K562 (cell line): ENCODE measurements at regions not wholly inside any gene's neighbourhood (a gene's known extent, or its start where the extent isn't known, plus 50 kb on each side); places are given as distances from the start of the nearest gene placed in this dataset.
A peak's percentile ranks its signal among the peaks of the same experiment; 100 is the strongest.

Source experiments
- ADNP ChIP-seq: fragments of 200-800 bp; sonication (Bioruptor generic); IDR thresholded peaks from 2 replicates; pipeline ENCODE4 v1.6.1; 2016; ENCODE audit warnings: missing genetic modification characterization, missing compliant biosample characterization
- BMI1 ChIP-seq: fragments of 150-350 bp; IDR thresholded peaks from 2 replicates; pipeline ENCODE4 v1.6.1; 2014; ENCODE audit warnings: low read length
- CREB1 ChIP-seq, 2 experiments: sonication (generic) in 1 of 2; formaldehyde crosslinking in 1 of 2; IDR thresholded peaks; 2 replicates each; pipeline versions ENCODE4 v1.6.1 to v1.8.0; 2012 to 2022; ENCODE audit warnings: inconsistent platforms in 1 of 2, mild to moderate bottlenecking in 1 of 2, missing genetic modification reagents in 1 of 2, moderate library complexity in 1 of 2
- DACH1 ChIP-seq: fragments of 450-650 bp; IDR thresholded peaks from 2 replicates; pipeline ENCODE4 v1.6.1; 2018; ENCODE audit not compliant: partially characterized antibody
- DIDO1 ChIP-seq: fragments of 450-650 bp; IDR thresholded peaks from 2 replicates; pipeline ENCODE4 v1.6.1; 2016; ENCODE audit warnings: low read depth, missing biosample characterization, missing genetic modification characterization
- E2F4 ChIP-seq: sonication (generic); formaldehyde crosslinking; IDR thresholded peaks from 2 replicates; pipeline ENCODE4 v1.8.0; 2022; ENCODE audit warnings: mild to moderate bottlenecking, low read depth, missing genetic modification reagents
- ESRRB ChIP-seq: fragments of 250-450 bp; sonication (Bioruptor Pico); IDR thresholded peaks from 2 replicates; pipeline ENCODE4 v1.5.0; 2020; ENCODE audit warnings: mild to moderate bottlenecking, moderate library complexity, borderline replicate concordance
- FOXP1 ChIP-seq: sonication (generic); formaldehyde crosslinking; IDR thresholded peaks from 2 replicates; pipeline ENCODE4 v1.8.0; 2022; ENCODE audit warnings: mild to moderate bottlenecking, missing genetic modification reagents
- HDAC8 ChIP-seq: fragments of 450-650 bp; IDR thresholded peaks from 2 replicates; pipeline ENCODE4 v1.6.1; 2016; ENCODE audit warnings: mild to moderate bottlenecking, missing genetic modification characterization, moderate library complexity, missing compliant biosample characterization
- MAFF ChIP-seq: IDR thresholded peaks from 2 replicates; pipeline ENCODE4 v1.6.1; 2012; ENCODE audit warnings: low read length, improper control_type of control experiment
- MCM7 ChIP-seq, 2 experiments: fragments of 450-650 bp; IDR thresholded peaks; 2 replicates each; pipeline ENCODE4 v1.6.1; 2016 to 2018
- MYBL2 ChIP-seq, 2 experiments: fragments of 450-650 bp in 1 of 2; sonication (generic) in 1 of 2; formaldehyde crosslinking in 1 of 2; IDR thresholded peaks; 2 replicates each; pipeline versions ENCODE4 v1.6.1 to v1.8.1; 2017 to 2022; ENCODE audit warnings: borderline replicate concordance in 1 of 2, inconsistent platforms in 1 of 2, low read depth in 1 of 2, mild to moderate bottlenecking in 1 of 2, missing genetic modification reagents in 1 of 2, moderate library complexity in 1 of 2
- NCOA4 ChIP-seq: fragments of 450-650 bp; IDR thresholded peaks from 2 replicates; pipeline ENCODE4 v1.6.1; 2018; ENCODE audit warnings: mild to moderate bottlenecking; ENCODE audit not compliant: partially characterized antibody
- RBM39 ChIP-seq: fragments of 200-400 bp; formaldehyde crosslinking; optimal IDR thresholded peaks from 2 replicates; pipeline ENCODE3; 2018; ENCODE audit warnings: low read depth, low read length
- RFX1 ChIP-seq: fragments of 450-650 bp; IDR thresholded peaks from 2 replicates; pipeline ENCODE4 v1.6.1; 2016; ENCODE audit warnings: mild to moderate bottlenecking, moderate library complexity
- RFX7 ChIP-seq: fragments of 250-450 bp; sonication (Bioruptor Pico); IDR thresholded peaks from 2 replicates; pipeline ENCODE4 v1.5.1; 2021; ENCODE audit warnings: mild to moderate bottlenecking
- SMARCA4 ChIP-seq: fragments of 450-650 bp; IDR thresholded peaks from 2 replicates; pipeline ENCODE4 v1.6.1; 2016
- SMC3 ChIP-seq: conservative IDR thresholded peaks from 2 replicates; pipeline ENCODE4 v1.6.1; 2011; ENCODE audit warnings: low read depth, low read length, improper control_type of control experiment; ENCODE audit not compliant: insufficient read depth
- SP1 ChIP-seq: sonication (generic); formaldehyde crosslinking; IDR thresholded peaks from 2 replicates; pipeline ENCODE4 v1.8.1; 2022; ENCODE audit warnings: mild to moderate bottlenecking, missing genetic modification reagents
- SREBF2 ChIP-seq: sonication (generic); formaldehyde crosslinking; IDR thresholded peaks from 2 replicates; pipeline ENCODE4 v1.4.0; 2020; ENCODE audit warnings: mild to moderate bottlenecking, missing genetic modification reagents
- TBP ChIP-seq: optimal IDR thresholded peaks from 2 replicates; pipeline ENCODE3; 2011; ENCODE audit warnings: low read depth, low read length, improper control_type of control experiment
- TCF7L2 ChIP-seq: fragments of 150-350 bp; IDR thresholded peaks from 2 replicates; pipeline ENCODE4 v1.6.1; 2016; ENCODE audit warnings: low read depth, mild to moderate bottlenecking, low read length, moderate library complexity
- TCFL5 ChIP-seq: fragments of 250-450 bp; sonication (Bioruptor Pico); conservative IDR thresholded peaks from 2 replicates; pipeline ENCODE4 v1.6.1; 2021; ENCODE audit warnings: mild to moderate bottlenecking, moderate library complexity, matching md5 sums
- TRIM28 ChIP-seq: fragments of 450-650 bp; IDR thresholded peaks from 2 replicates; pipeline ENCODE4 v1.6.1; 2017
- ZBTB34 ChIP-seq: fragments of 250-450 bp; sonication (Bioruptor Pico); IDR thresholded peaks from 2 replicates; pipeline ENCODE4 v1.8.0; 2021; ENCODE audit warnings: mild to moderate bottlenecking, moderate library complexity
- ZNF212 ChIP-seq: fragments of 450-650 bp; formaldehyde crosslinking; IDR thresholded peaks from 2 replicates; pipeline ENCODE4 v1.4.0; 2020; ENCODE audit warnings: mild to moderate bottlenecking
- ZNF324 ChIP-seq: fragments of 250-450 bp; sonication (Bioruptor Pico); IDR thresholded peaks from 2 replicates; pipeline ENCODE4 v1.4.0; 2020; ENCODE audit warnings: mild to moderate bottlenecking
- ZNF785 ChIP-seq: fragments of 250-450 bp; sonication (Bioruptor Pico); IDR thresholded peaks from 2 replicates; pipeline ENCODE4 v1.4.0; 2020; ENCODE audit warnings: mild to moderate bottlenecking
- TF ChIP-seq, protein P1 (sequence below): sonication (generic); formaldehyde crosslinking; IDR thresholded peaks from 2 replicates; pipeline ENCODE4 v1.8.0; 2022; ENCODE audit warnings: mild to moderate bottlenecking, missing genetic modification reagents

DNA sequence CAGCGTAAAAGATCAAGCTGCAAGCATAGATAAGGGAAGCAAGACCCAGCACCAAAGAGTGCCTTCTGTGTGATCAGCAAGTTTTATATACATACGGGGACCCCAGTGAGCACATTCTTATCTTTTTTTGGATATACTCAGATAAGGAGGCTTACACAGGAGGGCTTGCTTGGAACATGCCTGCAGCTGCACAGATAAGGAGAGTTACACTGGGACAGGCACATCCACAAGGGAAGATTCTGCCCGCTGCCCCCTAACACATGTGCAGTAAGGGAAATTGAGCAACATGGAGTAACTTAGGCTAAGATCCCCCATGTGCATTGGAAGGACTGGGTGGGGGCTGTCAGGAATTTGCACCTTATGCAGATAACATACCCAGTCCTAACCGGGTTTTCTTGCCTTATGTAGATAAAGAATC, 1334.8 kb downstream of the MRPL39 start (continued):
- TF ChIP-seq TCFL5 (CRISPR knock-in tag), result 0 out of 2 replicates have a peak, but pooled peaks have one; percentile 47
- TF ChIP-seq CREB1 (IDR thresholded peaks at IDR 0.05), result no peak
- no peak for TF ChIP-seq CREB1 (CRISPR knock-in tag; IDR thresholded peaks at IDR 0.05)
- peak; percentile 86; the same call in 1 of the 2 replicates for TF ChIP-seq ZNF212 (CRISPR knock-in tag)
- TF ChIP-seq BMI1, result no peak
- no peak for TF ChIP-seq RBM39
- TF ChIP-seq TCF7L2, result no peak
- TF ChIP-seq, protein P1, sequence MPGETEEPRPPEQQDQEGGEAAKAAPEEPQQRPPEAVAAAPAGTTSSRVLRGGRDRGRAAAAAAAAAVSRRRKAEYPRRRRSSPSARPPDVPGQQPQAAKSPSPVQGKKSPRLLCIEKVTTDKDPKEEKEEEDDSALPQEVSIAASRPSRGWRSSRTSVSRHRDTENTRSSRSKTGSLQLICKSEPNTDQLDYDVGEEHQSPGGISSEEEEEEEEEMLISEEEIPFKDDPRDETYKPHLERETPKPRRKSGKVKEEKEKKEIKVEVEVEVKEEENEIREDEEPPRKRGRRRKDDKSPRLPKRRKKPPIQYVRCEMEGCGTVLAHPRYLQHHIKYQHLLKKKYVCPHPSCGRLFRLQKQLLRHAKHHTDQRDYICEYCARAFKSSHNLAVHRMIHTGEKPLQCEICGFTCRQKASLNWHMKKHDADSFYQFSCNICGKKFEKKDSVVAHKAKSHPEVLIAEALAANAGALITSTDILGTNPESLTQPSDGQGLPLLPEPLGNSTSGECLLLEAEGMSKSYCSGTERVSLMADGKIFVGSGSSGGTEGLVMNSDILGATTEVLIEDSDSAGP (CRISPR knock-in tag), result no peak
- no peak for TF ChIP-seq RFX1
- TF ChIP-seq ZBTB34 (CRISPR knock-in tag), result 0 out of 2 replicates have a peak, but pooled peaks have one; percentile 52
- no peak for TF ChIP-seq FOXP1 (CRISPR knock-in tag)
- TF ChIP-seq HDAC8 (tag), result peak; percentile 95
- TF ChIP-seq ZNF785, result no peak
- peak; percentile 93 for TF ChIP-seq DIDO1 (tag)
- TF ChIP-seq ADNP (tag), result peak; percentile 73
- TF ChIP-seq RFX7 (CRISPR knock-in tag), result 0 out of 2 replicates have a peak, but pooled peaks have one; percentile 67
- no peak for TF ChIP-seq NCOA4
- TF ChIP-seq SREBF2 (CRISPR knock-in tag), result no peak
- TF ChIP-seq ZNF324 (CRISPR knock-in tag), result peak; percentile 73
- no peak for TF ChIP-seq TBP
- TF ChIP-seq MYBL2 (IDR thresholded peaks at IDR 0.05; ENCODE audit: low read depth), result no peak
- no peak for TF ChIP-seq MYBL2 (CRISPR knock-in tag; IDR thresholded peaks at IDR 0.05; ENCODE audit: borderline replicate concordance)
- peak; percentile 84; the same call in 1 of the 2 replicates for TF ChIP-seq ESRRB (CRISPR knock-in tag)
- TF ChIP-seq SP1, result no peak
- TF ChIP-seq SMARCA4, result peak; percentile 93
- TF ChIP-seq MAFF, result peak; percentile 40; the same call in 1 of the 2 replicates
- no peak for TF ChIP-seq SMC3
- TF ChIP-seq DACH1, result no peak
- no peak for TF ChIP-seq E2F4
- no peak for TF ChIP-seq MCM7 (IDR thresholded peaks at IDR 0.05)
- no peak for TF ChIP-seq TRIM28
